Subcutaneous abdominal adipose tissue (tissue), 5 donors: ENCODE measurements at regions not wholly inside any gene's neighbourhood (a gene's known extent, or its start where the extent isn't known, plus 50 kb on each side); places are given as distances from the start of the nearest gene placed in this dataset.

Source experiments
- H3K27ac ChIP-seq: one replicate; pipeline ENCODE4 v1.7.0; 2013; ENCODE audit warnings: low read depth, mild to moderate bottlenecking, inconsistent platforms, low read length, moderate library complexity
- H3K27me3 ChIP-seq, 5 donors: one replicate each; pipeline ENCODE4 v1.7.0; 2013; ENCODE audit warnings: low read length in 5 of 5, inconsistent platforms in 1 of 5; ENCODE audit not compliant: control insufficient read depth in 5 of 5, insufficient read depth in 4 of 5
- H3K36me3 ChIP-seq, 5 donors: one replicate each; pipeline ENCODE4 v1.7.0; 2013; ENCODE audit warnings: low read length in 5 of 5; ENCODE audit not compliant: control insufficient read depth in 5 of 5, insufficient read depth in 5 of 5
- H3K4me1 ChIP-seq, 5 donors: one replicate each; pipeline ENCODE4 v1.7.0; 2013; ENCODE audit warnings: low read length in 5 of 5, mild to moderate bottlenecking in 3 of 5, moderate library complexity in 1 of 5; ENCODE audit not compliant: control insufficient read depth in 5 of 5, insufficient read depth in 5 of 5
- H3K4me3 ChIP-seq, 5 donors: one replicate each; pipeline ENCODE4 v1.7.0; 2013; ENCODE audit warnings: low read length in 5 of 5, low read depth in 1 of 5
- H3K9ac ChIP-seq, 5 donors: one replicate each; pipeline ENCODE4 v1.7.0; 2013; ENCODE audit warnings: low read length in 5 of 5, mild to moderate bottlenecking in 4 of 5, moderate library complexity in 3 of 5
- H3K9me3 ChIP-seq, 5 donors: one replicate each; pipeline ENCODE4 v1.7.0; 2013; ENCODE audit warnings: low read length in 5 of 5; ENCODE audit not compliant: control insufficient read depth in 5 of 5
- donor health status: healthy.
- donor health status: healthy.
- donor health status: healthy.
- donor health status: healthy.
- donor health status: healthy.

- Histone ChIP-seq H3K4me1 (peaks cover 6 to 66% (median 40%) of the 10 kb centered on the region in 5 donors), H3K27ac (peak overlapping the region; percentile 83), H3K9ac (no peak overlapping the region), H3K36me3 (no peaks in the 10 kb centered on the region), H3K27me3 (no peaks in the 10 kb centered on the region), H3K4me3 (no peak overlapping the region), H3K9me3 (no peaks in the 10 kb centered on the region)
These were observed 92.8 kb downstream of the HNRNPLL start for GRCh38 chr2:38509947-38510326.

DNA sequence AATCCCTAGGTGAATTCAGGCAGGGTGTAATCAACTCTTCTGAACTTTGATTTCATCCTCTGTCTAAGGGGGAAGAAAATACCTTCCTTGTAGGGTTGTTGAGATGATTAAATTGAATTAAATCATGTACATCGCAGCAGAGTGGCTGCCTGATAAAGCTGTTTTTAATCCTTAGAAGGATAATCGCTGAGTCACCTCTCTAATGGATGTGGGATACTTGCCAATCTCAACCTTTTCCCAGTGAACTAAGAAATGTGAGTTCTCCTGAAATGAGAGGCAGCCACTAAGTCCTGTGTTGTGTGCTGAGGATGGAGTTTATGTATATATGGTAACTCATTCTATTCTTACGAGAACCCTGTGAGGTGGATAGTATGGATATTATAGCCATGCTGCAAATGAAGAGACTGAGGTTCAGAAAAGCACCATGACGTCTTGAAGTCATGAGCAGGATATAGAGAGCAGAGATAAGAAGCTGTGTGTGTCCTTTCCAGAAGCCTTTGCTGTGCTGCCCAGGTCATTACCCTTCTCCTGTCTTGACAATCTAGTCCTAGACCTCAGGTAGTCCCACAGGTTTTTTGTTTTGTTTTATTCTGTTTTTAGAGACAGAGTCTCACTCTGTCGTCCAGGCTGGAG lies 93.3 kb downstream of the HNRNPLL start:
- Histone ChIP-seq H3K27me3 (no peaks in the 10 kb centered on the region), H3K4me3 (no peak overlapping the region), H3K27ac (peak overlapping the region; percentile 83), H3K9ac (no peak overlapping the region), H3K4me1 (peaks cover 6 to 64% (median 40%) of the 10 kb centered on the region in 5 donors), H3K9me3 (no peaks in the 10 kb centered on the region), H3K36me3 (no peaks in the 10 kb centered on the region)

GRCh38 chr2:38508311-38509039 lies 94.3 kb downstream of the HNRNPLL start:
- Histone ChIP-seq H3K27ac (peak overlapping the region; percentile 83), H3K4me1 (peaks cover 6 to 62% (median 40%) of the 10 kb centered on the region in 5 donors), H3K27me3 (no peaks in the 10 kb centered on the region), H3K36me3 (no peaks in the 10 kb centered on the region), H3K9ac (peak overlapping the region in 1 of 5 donors; percentile 0), H3K4me3 (peak overlapping the region in 1 of 5 donors; percentile 16), H3K9me3 (no peaks in the 10 kb centered on the region)

GRCh38 chr2:38507712-38508111 lies 95.0 kb downstream of the HNRNPLL start:
- Histone ChIP-seq H3K27me3 (no peaks in the 10 kb centered on the region), H3K9me3 (no peaks in the 10 kb centered on the region), H3K4me1 (peaks cover 6 to 55% (median 38%) of the 10 kb centered on the region in 5 donors), H3K36me3 (no peaks in the 10 kb centered on the region), H3K27ac (peak overlapping the region; percentile 83), H3K4me3 (no peak overlapping the region), H3K9ac (no peak overlapping the region)

DNA sequence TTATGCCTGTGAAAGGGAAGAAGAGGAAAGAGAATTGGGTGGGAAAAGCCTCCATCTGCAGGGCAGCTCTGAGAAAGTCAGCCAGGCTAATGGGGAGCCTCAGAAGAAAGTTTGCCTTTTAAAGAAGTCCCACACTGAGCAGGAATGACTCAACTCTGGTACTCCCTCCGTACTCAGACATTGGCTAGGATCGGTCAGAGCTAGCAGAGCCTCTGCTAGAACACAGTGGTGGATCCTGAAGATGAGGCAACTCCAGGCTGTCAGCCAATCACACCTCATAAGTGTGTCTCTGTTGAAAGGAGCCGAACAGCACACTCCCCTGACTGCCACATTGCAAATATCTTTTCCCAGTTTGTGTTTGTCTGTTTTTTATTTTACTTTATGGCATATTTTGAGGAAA lies 96.9 kb downstream of the HNRNPLL start:
- H3K36me3 ChIP-seq, result no peaks in the 10 kb centered on the region
- no peak overlapping the region for H3K9ac ChIP-seq
- no peaks in the 10 kb centered on the region for H3K27me3 ChIP-seq
- H3K4me1 ChIP-seq, result peaks cover 6 to 42% (median 30%) of the 10 kb centered on the region in 5 donors
- no peak overlapping the region for H3K4me3 ChIP-seq
- peaks cover 0 to 11% (median 7%) of the 10 kb centered on the region in 5 donors for H3K9me3 ChIP-seq
- peak overlapping the region; percentile 37 for H3K27ac ChIP-seq

- Histone ChIP-seq H3K27ac (no peak overlapping the region), H3K4me1 (peaks cover 11 to 46% (median 33%) of the 10 kb centered on the region in 5 donors), H3K9me3 (peaks cover 0 to 11% (median 7%) of the 10 kb centered on the region in 5 donors), H3K36me3 (no peaks in the 10 kb centered on the region), H3K27me3 (no peaks in the 10 kb centered on the region), H3K4me3 (no peak overlapping the region), H3K9ac (no peak overlapping the region)
These were observed 98.6 kb downstream of the HNRNPLL start for GRCh38 chr2:38504169-38504568.

- Histone ChIP-seq H3K36me3 (no peaks in the 10 kb centered on the region), H3K4me1 (peaks cover 7 to 49% (median 35%) of the 10 kb centered on the region in 5 donors), H3K4me3 (peak overlapping the region in 1 of 5 donors; percentile 2), H3K27me3 (no peaks in the 10 kb centered on the region), H3K9ac (no peak overlapping the region), H3K27ac (no peak overlapping the region), H3K9me3 (peaks cover 0 to 11% (median 7%) of the 10 kb centered on the region in 5 donors)
These were observed 100.6 kb downstream of the HNRNPLL start for GRCh38 chr2:38502107-38502506.

- H3K9ac ChIP-seq, result no peak overlapping the region
- peaks cover 0 to 11% (median 7%) of the 10 kb centered on the region in 5 donors for H3K9me3 ChIP-seq
- H3K4me3 ChIP-seq, result peak overlapping the region in 1 of 5 donors; percentile 2
- H3K27ac ChIP-seq, result peak overlapping the region; percentile 24
- H3K36me3 ChIP-seq, result peaks cover 0 to 3% (median 0%) of the 10 kb centered on the region in 5 donors
- H3K4me1 ChIP-seq, result peaks cover 4 to 47% (median 35%) of the 10 kb centered on the region in 5 donors
- no peaks in the 10 kb centered on the region for H3K27me3 ChIP-seq
These were observed 102.5 kb downstream of the HNRNPLL start for GRCh38 chr2:38500283-38500634.

DNA sequence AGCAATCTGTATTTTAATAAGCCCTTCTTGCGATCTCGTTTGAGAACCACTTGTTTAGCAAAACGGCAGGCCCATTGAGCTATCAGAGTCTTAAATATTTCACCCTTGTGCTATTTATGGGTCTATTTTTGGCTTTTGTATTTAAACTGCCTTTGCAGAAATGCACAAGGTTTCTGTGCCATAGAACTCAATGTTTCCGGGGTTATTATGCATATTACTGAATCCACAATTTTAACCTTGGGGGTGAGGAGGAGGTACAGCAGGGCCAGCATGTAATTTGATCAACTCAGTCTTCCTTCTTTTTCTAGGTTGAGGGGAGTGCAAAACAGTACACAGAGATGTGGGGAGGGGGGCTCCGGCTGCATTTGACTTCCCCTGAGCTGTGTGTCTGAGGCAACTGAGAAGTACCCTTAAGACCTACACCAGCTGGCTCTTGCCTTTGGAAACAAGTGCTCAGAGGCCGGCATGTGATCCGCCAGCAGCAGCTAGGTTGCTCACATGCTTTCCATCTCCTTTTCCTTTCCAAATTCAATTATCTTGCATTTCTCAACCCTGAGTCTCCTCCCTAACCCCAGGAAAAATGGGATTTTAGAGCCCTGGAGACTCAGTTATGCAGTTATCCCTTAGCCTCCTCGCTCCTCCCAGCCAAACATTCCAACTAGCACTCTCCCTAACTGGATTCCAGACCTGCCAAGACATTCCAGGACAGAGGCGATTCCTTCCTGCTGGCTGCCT lies 103.0 kb downstream of the HNRNPLL start:
- peak overlapping the region; percentile 24 for H3K27ac ChIP-seq

More for the DNA sequence above, 103.0 kb downstream of the HNRNPLL start:
- H3K4me1 ChIP-seq, result peaks cover 4 to 46% (median 35%) of the 10 kb centered on the region in 5 donors
- H3K27me3 ChIP-seq, result no peaks in the 10 kb centered on the region
- H3K9ac ChIP-seq, result peak overlapping the region in 1 of 5 donors; percentile 23
- H3K9me3 ChIP-seq, result peaks cover 0 to 11% (median 7%) of the 10 kb centered on the region in 5 donors
- H3K4me3 ChIP-seq, result peak overlapping the region in 1 of 5 donors; percentile 2
- H3K36me3 ChIP-seq, result peaks cover 0 to 8% (median 0%) of the 10 kb centered on the region in 5 donors
